ENCODE measurements at regions not wholly inside any gene's neighbourhood (a gene's known extent, or its start where the extent isn't known, plus 50 kb on each side); places are given as distances from the start of the nearest gene placed in this dataset.

DNA sequence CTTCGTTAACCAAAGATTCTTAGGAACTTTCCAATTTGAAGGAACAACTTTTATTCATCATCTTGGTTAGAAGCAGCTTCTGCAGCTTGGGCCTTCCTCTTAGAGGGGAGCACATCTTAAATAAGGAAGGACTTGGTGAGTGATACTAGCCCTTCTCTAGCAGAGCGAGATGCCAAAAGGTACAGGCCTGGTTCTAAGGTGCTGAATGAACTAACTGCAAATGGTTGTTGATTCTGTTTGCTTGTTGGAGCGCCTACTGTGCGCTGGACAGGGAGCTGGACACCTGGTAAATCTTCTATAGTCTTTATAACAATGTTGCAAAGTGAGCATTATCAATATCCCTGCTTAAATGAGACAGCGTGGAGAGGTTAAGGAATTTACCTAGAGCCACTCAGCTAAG is 127.1 kb downstream of the MYCN start:
- no peaks in the 10 kb centered on the region for H3K9me2 ChIP-seq (ENCODE audit: insufficient read depth, low read length)
- H2AFZ ChIP-seq (ENCODE audit: low read depth, low read length) = no peak overlapping the region
- no peak overlapping the region for H3K27ac ChIP-seq (ENCODE audit: low read length)
- H3K9ac ChIP-seq (ENCODE audit: low read length) = no peak overlapping the region
- no peaks in the 10 kb centered on the region for H3F3A ChIP-seq (ENCODE audit: insufficient read depth, low read length, poor library complexity, severe bottlenecking)
- no peaks in the 10 kb centered on the region for H3K27me3 ChIP-seq (ENCODE audit: insufficient read depth, low read depth, low read length)
- no peaks in the 10 kb centered on the region for H4K20me1 ChIP-seq (ENCODE audit: insufficient read depth)
- no peaks in the 10 kb centered on the region for H3K9me3 ChIP-seq (ENCODE audit: low read length)
- no peaks in the 10 kb centered on the region for H3K36me3 ChIP-seq (ENCODE audit: insufficient read depth, low read length)
- no peak overlapping the region for H3K4me3 ChIP-seq (ENCODE audit: low read length)
- H3K4me2 ChIP-seq (ENCODE audit: low read length) = no peak overlapping the region
- H3K79me2 ChIP-seq (replicated peaks; ENCODE audit: insufficient read depth, low read length) = no peaks in the 10 kb centered on the region
- TF ChIP-seq POLR2AphosphoS5 (IDR thresholded peaks at IDR 0.05) = no peak
- TF ChIP-seq EZH2 (IDR thresholded peaks at IDR 0.05; ENCODE audit: borderline replicate concordance, insufficient read depth, low read length, poor library complexity, severe bottlenecking) = no peak
- TF ChIP-seq SMC3 (conservative IDR thresholded peaks at IDR 0.05; ENCODE audit: poor library complexity) = no peak
- no peak for TF ChIP-seq TAF1 (IDR thresholded peaks at IDR 0.05; ENCODE audit: low read depth)
- TF ChIP-seq, protein P1, sequence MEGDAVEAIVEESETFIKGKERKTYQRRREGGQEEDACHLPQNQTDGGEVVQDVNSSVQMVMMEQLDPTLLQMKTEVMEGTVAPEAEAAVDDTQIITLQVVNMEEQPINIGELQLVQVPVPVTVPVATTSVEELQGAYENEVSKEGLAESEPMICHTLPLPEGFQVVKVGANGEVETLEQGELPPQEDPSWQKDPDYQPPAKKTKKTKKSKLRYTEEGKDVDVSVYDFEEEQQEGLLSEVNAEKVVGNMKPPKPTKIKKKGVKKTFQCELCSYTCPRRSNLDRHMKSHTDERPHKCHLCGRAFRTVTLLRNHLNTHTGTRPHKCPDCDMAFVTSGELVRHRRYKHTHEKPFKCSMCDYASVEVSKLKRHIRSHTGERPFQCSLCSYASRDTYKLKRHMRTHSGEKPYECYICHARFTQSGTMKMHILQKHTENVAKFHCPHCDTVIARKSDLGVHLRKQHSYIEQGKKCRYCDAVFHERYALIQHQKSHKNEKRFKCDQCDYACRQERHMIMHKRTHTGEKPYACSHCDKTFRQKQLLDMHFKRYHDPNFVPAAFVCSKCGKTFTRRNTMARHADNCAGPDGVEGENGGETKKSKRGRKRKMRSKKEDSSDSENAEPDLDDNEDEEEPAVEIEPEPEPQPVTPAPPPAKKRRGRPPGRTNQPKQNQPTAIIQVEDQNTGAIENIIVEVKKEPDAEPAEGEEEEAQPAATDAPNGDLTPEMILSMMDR (IDR thresholded peaks at IDR 0.05; ENCODE audit: poor library complexity, severe bottlenecking) = no peak
- TF ChIP-seq, protein P2, sequence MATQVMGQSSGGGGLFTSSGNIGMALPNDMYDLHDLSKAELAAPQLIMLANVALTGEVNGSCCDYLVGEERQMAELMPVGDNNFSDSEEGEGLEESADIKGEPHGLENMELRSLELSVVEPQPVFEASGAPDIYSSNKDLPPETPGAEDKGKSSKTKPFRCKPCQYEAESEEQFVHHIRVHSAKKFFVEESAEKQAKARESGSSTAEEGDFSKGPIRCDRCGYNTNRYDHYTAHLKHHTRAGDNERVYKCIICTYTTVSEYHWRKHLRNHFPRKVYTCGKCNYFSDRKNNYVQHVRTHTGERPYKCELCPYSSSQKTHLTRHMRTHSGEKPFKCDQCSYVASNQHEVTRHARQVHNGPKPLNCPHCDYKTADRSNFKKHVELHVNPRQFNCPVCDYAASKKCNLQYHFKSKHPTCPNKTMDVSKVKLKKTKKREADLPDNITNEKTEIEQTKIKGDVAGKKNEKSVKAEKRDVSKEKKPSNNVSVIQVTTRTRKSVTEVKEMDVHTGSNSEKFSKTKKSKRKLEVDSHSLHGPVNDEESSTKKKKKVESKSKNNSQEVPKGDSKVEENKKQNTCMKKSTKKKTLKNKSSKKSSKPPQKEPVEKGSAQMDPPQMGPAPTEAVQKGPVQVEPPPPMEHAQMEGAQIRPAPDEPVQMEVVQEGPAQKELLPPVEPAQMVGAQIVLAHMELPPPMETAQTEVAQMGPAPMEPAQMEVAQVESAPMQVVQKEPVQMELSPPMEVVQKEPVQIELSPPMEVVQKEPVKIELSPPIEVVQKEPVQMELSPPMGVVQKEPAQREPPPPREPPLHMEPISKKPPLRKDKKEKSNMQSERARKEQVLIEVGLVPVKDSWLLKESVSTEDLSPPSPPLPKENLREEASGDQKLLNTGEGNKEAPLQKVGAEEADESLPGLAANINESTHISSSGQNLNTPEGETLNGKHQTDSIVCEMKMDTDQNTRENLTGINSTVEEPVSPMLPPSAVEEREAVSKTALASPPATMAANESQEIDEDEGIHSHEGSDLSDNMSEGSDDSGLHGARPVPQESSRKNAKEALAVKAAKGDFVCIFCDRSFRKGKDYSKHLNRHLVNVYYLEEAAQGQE (IDR thresholded peaks at IDR 0.05; ENCODE audit: borderline replicate concordance) = no peak
- TF ChIP-seq EP300 (conservative IDR thresholded peaks at IDR 0.05; ENCODE audit: poor library complexity, severe bottlenecking) = no peak
- TF ChIP-seq MXI1 (conservative IDR thresholded peaks at IDR 0.05; ENCODE audit: poor library complexity, severe bottlenecking) = no peak
- no peak for TF ChIP-seq RAD21 (conservative IDR thresholded peaks at IDR 0.05)

DNA sequence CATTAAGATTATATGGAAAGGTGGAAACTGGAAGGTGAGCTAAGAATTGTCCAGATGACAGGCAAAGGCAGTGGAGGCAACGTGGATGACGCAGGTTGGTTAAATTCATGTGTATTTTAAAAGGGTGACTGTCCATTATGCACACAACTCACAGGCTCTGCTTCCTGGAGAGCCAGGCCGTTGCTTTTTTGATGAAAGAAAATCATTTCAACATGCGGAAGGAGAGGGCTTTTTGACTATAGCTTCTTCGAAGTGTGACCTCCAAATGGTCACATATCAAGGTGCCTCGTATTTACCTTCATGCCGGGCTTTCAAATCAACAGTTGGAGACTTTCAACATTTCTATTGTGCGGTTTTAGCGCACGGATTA is 126.7 kb downstream of the MYCN start:
- no peaks in the 10 kb centered on the region for H3F3A ChIP-seq (ENCODE audit: insufficient read depth, low read length, poor library complexity, severe bottlenecking)
- no peak overlapping the region for H2AFZ ChIP-seq (ENCODE audit: low read depth, low read length)
- no peak overlapping the region for H3K4me3 ChIP-seq (ENCODE audit: low read length)
- no peaks in the 10 kb centered on the region for H3K9me2 ChIP-seq (ENCODE audit: insufficient read depth, low read length)
- H3K27me3 ChIP-seq (ENCODE audit: insufficient read depth, low read depth, low read length) = no peaks in the 10 kb centered on the region
- no peaks in the 10 kb centered on the region for H3K36me3 ChIP-seq (ENCODE audit: insufficient read depth, low read length)
- no peak overlapping the region for H3K4me2 ChIP-seq (ENCODE audit: low read length)
- TF ChIP-seq EZH2 (IDR thresholded peaks at IDR 0.05; ENCODE audit: borderline replicate concordance, insufficient read depth, low read length, poor library complexity, severe bottlenecking) (no peak), TAF1 (IDR thresholded peaks at IDR 0.05; ENCODE audit: low read depth) (no peak), RAD21 (conservative IDR thresholded peaks at IDR 0.05) (no peak), MXI1 (conservative IDR thresholded peaks at IDR 0.05; ENCODE audit: poor library complexity, severe bottlenecking) (no peak), SMC3 (conservative IDR thresholded peaks at IDR 0.05; ENCODE audit: poor library complexity) (no peak), POLR2AphosphoS5 (IDR thresholded peaks at IDR 0.05) (no peak)
- TF ChIP-seq, protein P1 (IDR thresholded peaks at IDR 0.05; ENCODE audit: poor library complexity, severe bottlenecking) = no peak
- H4K20me1 ChIP-seq (ENCODE audit: insufficient read depth) = no peaks in the 10 kb centered on the region
- H3K27ac ChIP-seq (ENCODE audit: low read length) = no peak overlapping the region
- H3K9me3 ChIP-seq (ENCODE audit: low read length) = no peaks in the 10 kb centered on the region
- H3K9ac ChIP-seq (ENCODE audit: low read length) = no peak overlapping the region
- H3K79me2 ChIP-seq (replicated peaks; ENCODE audit: insufficient read depth, low read length) = no peaks in the 10 kb centered on the region
